Activated CD4-positive, alpha-beta memory T cell treated with anti-CD3 and anti-CD28 coated beads, Interleukin-2, amount 10 ng/mL, durations not matched to agents 7 days and 5 days (primary cell): ENCODE measurements at regions not wholly inside any gene's neighbourhood (a gene's known extent, or its start where the extent isn't known, plus 50 kb on each side); places are given as distances from the start of the nearest gene placed in this dataset.
A peak's percentile ranks its signal among the peaks of the same experiment; 100 is the strongest.
"Not testable (repeated sequence)": the region's sequence is repeated elsewhere in the genome, so short reads cannot be mapped to it uniquely, and the experiment has no call there.

Source experiments
- CTCF ChIA-PET: fragments of 350-600 bp; sonication (Branson Sonifier 250); formaldehyde crosslinking; loops from one replicate; lab custom pipeline; 2021; ENCODE audit warnings: antibody characterized with exemption, inconsistent platforms; lab: Charles Lee
- POLR2A ChIA-PET: fragments of 350-600 bp; sonication (Branson Sonifier 250); formaldehyde crosslinking; loops from one replicate; lab custom pipeline; 2021; ENCODE audit warnings: antibody characterized with exemption; lab: Charles Lee
- DNase-seq: peaks from one replicate; pipeline ENCODE4 v3.0.0-alpha.2; 2020
- H3K27ac Mint-ChIP-seq: one replicate; pipeline ENCODE4 v1.8.0; 2021; ENCODE audit warnings: mild to moderate bottlenecking, mixed read lengths
- H3K27me3 Mint-ChIP-seq: one replicate; pipeline ENCODE4 v1.8.0; 2021; ENCODE audit warnings: mixed read lengths
- H3K36me3 Mint-ChIP-seq: one replicate; pipeline ENCODE4 v1.8.0; 2021; ENCODE audit warnings: low read depth, mixed read lengths
- H3K4me1 Mint-ChIP-seq: one replicate; pipeline ENCODE4 v1.8.0; 2021; ENCODE audit warnings: mixed read lengths
- H3K4me3 Mint-ChIP-seq: one replicate; pipeline ENCODE4 v1.8.0; 2021; ENCODE audit warnings: mild to moderate bottlenecking, mixed read lengths
- H3K9me3 Mint-ChIP-seq: one replicate; pipeline ENCODE4 v1.8.0; 2021; ENCODE audit warnings: mixed read lengths

GRCh38 chr6:11411593-11411992 lies 126.0 kb upstream of the TMEM170B start:
- Mint-ChIP-seq H3K4me3 (no peak overlapping the region), H3K27ac (peak overlapping the region; percentile 86), H3K27me3 (peaks cover 4% of the 10 kb centered on the region), H3K4me1 (peaks cover 59% of the 10 kb centered on the region), H3K9me3 (peaks cover 12% of the 10 kb centered on the region), H3K36me3 (peaks cover 13% of the 10 kb centered on the region)
- ChIA-PET CTCF (no interaction called here), POLR2A (interaction anchor here (1.0 to 2.1 kb wide), 4 partner anchors 26 to 189 kb away, joined by 4 to 17 read pairs (median 8); partner anchors contain the start of gene NEDD9)
- DNase-seq = no peak

GRCh38 chr6:11410539-11411307 lies 126.8 kb upstream of the TMEM170B start:
- DNase-seq = peak; percentile 32
- peaks cover 53% of the 10 kb centered on the region for H3K4me1 Mint-ChIP-seq
- H3K9me3 Mint-ChIP-seq = peaks cover 4% of the 10 kb centered on the region
- peaks cover 6% of the 10 kb centered on the region for H3K36me3 Mint-ChIP-seq
- ChIA-PET CTCF (interaction anchor here (1.4 kb wide), 1 partner anchor 10 kb away, joined by 3 read pairs; no protein-coding TSS in a partner anchor), POLR2A (interaction anchor here (0.5 to 2.1 kb wide), 7 partner anchors 17 to 188 kb away, joined by 3 to 17 read pairs (median 4); partner anchors contain the start of gene NEDD9)
- peak overlapping the region; percentile 71 for H3K27ac Mint-ChIP-seq
- H3K4me3 Mint-ChIP-seq = no peak overlapping the region
- H3K27me3 Mint-ChIP-seq = peaks cover 4% of the 10 kb centered on the region

DNA sequence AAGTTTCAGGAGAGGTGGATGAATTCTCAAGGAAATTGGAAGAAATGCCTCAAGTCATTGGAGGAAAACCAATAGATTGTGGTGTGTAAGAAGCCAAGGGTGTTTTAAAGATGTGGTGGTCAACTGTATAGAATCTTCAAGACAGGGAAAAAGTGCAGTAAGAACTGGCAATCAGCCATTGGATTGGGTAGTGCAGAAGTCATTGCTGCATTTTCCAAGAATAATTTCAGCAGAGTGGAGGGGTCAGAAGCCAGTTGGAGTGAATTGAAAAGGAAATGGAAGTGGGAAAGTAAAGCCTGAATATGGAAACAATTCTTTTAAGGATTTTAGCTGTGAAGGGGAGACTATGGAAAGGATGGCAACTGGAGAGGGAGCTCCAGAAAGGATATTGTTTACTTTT lies 128.2 kb upstream of the TMEM170B start:
- no peak for DNase-seq
- H3K9me3 Mint-ChIP-seq = peaks cover 4% of the 10 kb centered on the region
- H3K4me1 Mint-ChIP-seq = peaks cover 45% of the 10 kb centered on the region
- POLR2A ChIA-PET = interaction anchor here (0.9 to 2.1 kb wide), 2 partner anchors 15 to 177 kb away, joined by 3 to 10 read pairs; partner anchors contain the start of gene NEDD9
- no peak overlapping the region for H3K4me3 Mint-ChIP-seq
- H3K27ac Mint-ChIP-seq = no peak overlapping the region
- peaks cover 6% of the 10 kb centered on the region for H3K36me3 Mint-ChIP-seq
- peaks cover 4% of the 10 kb centered on the region for H3K27me3 Mint-ChIP-seq
- CTCF ChIA-PET = interaction anchor here (0.8 to 1.4 kb wide), 2 partner anchors 9 to 86 kb away, joined by 3 read pairs; no protein-coding TSS in a partner anchor

DNA sequence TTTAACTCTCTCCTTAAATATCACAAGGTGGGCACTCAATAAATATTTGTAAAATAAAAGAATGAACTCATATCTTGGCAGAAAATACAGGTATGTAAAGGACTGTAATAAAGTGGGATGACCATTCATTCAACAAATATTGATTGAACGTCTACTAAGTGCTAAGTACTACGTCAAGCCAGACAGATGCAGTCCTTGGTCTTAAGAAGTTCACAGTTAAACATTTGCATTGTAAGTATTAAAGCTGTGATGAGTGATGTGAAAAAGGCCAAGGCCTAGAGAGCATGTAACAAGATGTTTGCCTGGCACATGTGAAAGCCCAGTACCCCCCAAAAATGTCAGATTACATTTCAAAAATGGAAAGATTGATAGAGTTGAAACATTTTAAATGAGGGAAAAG lies 130.1 kb upstream of the TMEM170B start:
- peaks cover 4% of the 10 kb centered on the region for H3K27me3 Mint-ChIP-seq
- no peak for DNase-seq
- H3K9me3 Mint-ChIP-seq = peaks cover 4% of the 10 kb centered on the region
- H3K4me1 Mint-ChIP-seq = peaks cover 28% of the 10 kb centered on the region
- POLR2A ChIA-PET = interaction anchor here (0.7 to 1.4 kb wide), 2 partner anchors 40 to 176 kb away, joined by 3 read pairs; no protein-coding TSS in a partner anchor
- no peak overlapping the region for H3K4me3 Mint-ChIP-seq
- H3K36me3 Mint-ChIP-seq = peaks cover 6% of the 10 kb centered on the region
- CTCF ChIA-PET = interaction anchor here (1.2 kb wide), 1 partner anchor 24 kb away, joined by 3 read pairs; no protein-coding TSS in a partner anchor
- H3K27ac Mint-ChIP-seq = no peak overlapping the region

GRCh38 chr6:11404838-11405237 lies 132.7 kb upstream of the TMEM170B start:
- CTCF ChIA-PET = interaction anchor here (0.9 kb wide), 1 partner anchor 260 kb away, joined by 3 read pairs; no protein-coding TSS in a partner anchor
- POLR2A ChIA-PET = no interaction called here
- peaks cover 4% of the 10 kb centered on the region for H3K27me3 Mint-ChIP-seq

GRCh38 chr6:11404081-11404480 lies 133.5 kb upstream of the TMEM170B start:
- Mint-ChIP-seq H3K36me3 (peaks cover 6% of the 10 kb centered on the region), H3K27ac (no peak overlapping the region), H3K4me3 (no peak overlapping the region), H3K9me3 (peaks cover 4% of the 10 kb centered on the region), H3K27me3 (peaks cover 4% of the 10 kb centered on the region), H3K4me1 (peaks cover 3% of the 10 kb centered on the region)
- CTCF ChIA-PET = interaction anchor here (0.9 kb wide), 2 partner anchors 202 to 259 kb away, joined by 3 read pairs; no protein-coding TSS in a partner anchor
- POLR2A ChIA-PET = no interaction called here
- no peak for DNase-seq

More at GRCh38 chr6:11404838-11405237, 132.7 kb upstream of the TMEM170B start:
- Mint-ChIP-seq H3K27ac (no peak overlapping the region), H3K9me3 (peaks cover 4% of the 10 kb centered on the region), H3K36me3 (peaks cover 6% of the 10 kb centered on the region), H3K4me3 (no peak overlapping the region), H3K4me1 (peaks cover 8% of the 10 kb centered on the region)
- no peak for DNase-seq

DNA sequence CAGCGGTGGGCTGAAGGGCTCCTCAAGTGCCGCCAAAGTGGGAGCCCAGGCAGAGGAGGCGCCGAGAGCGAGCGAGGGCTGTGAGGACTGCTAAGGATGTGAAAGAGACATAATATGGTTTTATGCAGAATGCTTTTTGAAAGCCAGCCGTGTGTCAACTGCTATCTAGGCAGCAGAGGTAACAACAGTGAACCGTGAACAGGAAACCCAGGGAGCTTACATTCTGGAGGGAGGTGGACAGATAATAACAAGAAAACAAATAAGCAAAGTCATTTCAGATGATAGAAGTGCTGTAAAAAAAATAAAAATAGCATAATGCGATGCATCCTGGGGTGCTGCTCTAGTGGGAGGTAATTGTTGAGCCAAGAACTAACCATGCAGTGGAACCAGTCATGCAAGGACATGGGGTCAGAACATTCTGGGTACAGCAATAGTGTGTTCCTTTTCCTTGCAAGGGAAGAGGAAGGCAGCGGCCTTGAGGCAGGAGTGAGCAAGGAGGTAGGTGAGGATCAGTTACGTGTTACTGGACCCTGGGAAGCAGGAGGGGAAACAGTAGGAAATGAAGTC lies 134.4 kb upstream of the TMEM170B start:
- Mint-ChIP-seq H3K4me3 (no peak overlapping the region), H3K36me3 (peaks cover 6% of the 10 kb centered on the region), H3K27ac (no peak overlapping the region), H3K27me3 (peaks cover 4% of the 10 kb centered on the region), H3K4me1 (peaks cover 2% of the 10 kb centered on the region), H3K9me3 (peaks cover 4% of the 10 kb centered on the region)
- ChIA-PET POLR2A (no interaction called here), CTCF (no interaction called here)
- DNase-seq = no peak

DNA sequence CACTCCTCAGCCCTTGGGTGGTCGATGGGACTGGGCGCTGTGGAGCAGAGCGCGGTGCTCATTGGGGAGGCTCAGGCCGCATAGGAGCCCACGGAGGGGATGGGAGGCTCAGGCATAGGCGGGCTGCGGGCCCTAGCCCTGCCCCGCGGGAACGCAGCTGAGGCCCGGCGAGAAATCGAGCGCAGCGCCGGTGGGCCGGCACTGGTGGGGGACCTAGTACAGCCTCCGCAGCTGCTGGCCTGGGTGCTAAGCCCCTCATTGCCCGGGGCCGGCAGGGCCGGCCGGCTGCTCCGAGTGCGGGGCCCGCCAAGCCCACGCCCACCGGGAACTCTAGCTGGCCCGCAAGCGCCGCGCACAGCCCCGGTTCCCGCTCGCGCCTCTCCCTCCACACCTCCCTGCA lies 135.0 kb upstream of the TMEM170B start:
- H3K27ac Mint-ChIP-seq, CTCF ChIA-PET, H3K27me3 Mint-ChIP-seq, POLR2A ChIA-PET, H3K36me3 Mint-ChIP-seq, H3K4me1 Mint-ChIP-seq, DNase-seq, H3K9me3 Mint-ChIP-seq, H3K4me3 Mint-ChIP-seq: not testable (repeated sequence)

DNA sequence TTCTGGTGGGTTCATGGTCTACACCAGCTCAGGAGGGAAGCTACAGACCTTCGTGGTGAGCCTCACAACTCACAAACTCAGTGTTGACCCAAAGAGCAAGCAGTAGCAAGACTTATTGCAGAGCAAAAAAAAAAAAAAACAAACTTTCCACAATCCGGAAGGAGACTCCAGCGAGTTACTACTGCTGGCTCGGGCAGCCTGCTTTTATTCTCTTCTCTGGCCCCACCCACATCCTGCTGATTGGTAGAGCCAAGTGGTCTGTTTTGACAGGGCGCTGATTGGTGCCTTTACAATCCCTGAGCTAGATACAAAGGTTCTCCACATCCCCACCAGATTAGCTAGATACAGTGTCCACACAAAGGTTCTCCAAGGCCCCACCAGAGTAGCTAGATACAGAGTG lies 135.6 kb upstream of the TMEM170B start:
- CTCF ChIA-PET = interaction anchor here (0.6 kb wide), 1 partner anchor 448 kb away, joined by 3 read pairs; no protein-coding TSS in a partner anchor
- not testable (repeated sequence) for H3K36me3 Mint-ChIP-seq, H3K27me3 Mint-ChIP-seq, H3K27ac Mint-ChIP-seq, H3K4me3 Mint-ChIP-seq, H3K4me1 Mint-ChIP-seq, DNase-seq, H3K9me3 Mint-ChIP-seq
- POLR2A ChIA-PET = interaction anchor here (1.2 kb wide), 1 partner anchor 12 kb away, joined by 5 read pairs; no protein-coding TSS in a partner anchor

- H3K36me3 Mint-ChIP-seq = peaks cover 20% of the 10 kb centered on the region
- H3K27ac Mint-ChIP-seq = no peak overlapping the region
- H3K9me3 Mint-ChIP-seq = peaks cover 18% of the 10 kb centered on the region
- ChIA-PET POLR2A (no interaction called here), CTCF (no interaction called here)
- DNase-seq = no peak
- peaks cover 9% of the 10 kb centered on the region for H3K27me3 Mint-ChIP-seq
- peaks cover 7% of the 10 kb centered on the region for H3K4me1 Mint-ChIP-seq
- no peak overlapping the region for H3K4me3 Mint-ChIP-seq
Measured at GRCh38 chr6:11398451-11399326, 138.9 kb upstream of the TMEM170B start.

GRCh38 chr6:11397622-11398450 lies 139.7 kb upstream of the TMEM170B start:
- no peak for DNase-seq
- H3K9me3 Mint-ChIP-seq = peaks cover 18% of the 10 kb centered on the region
- peaks cover 20% of the 10 kb centered on the region for H3K36me3 Mint-ChIP-seq
- POLR2A ChIA-PET = no interaction called here
- no peak overlapping the region for H3K27ac Mint-ChIP-seq
- H3K4me1 Mint-ChIP-seq = peaks cover 11% of the 10 kb centered on the region
- CTCF ChIA-PET = interaction anchor here (0.7 kb wide), 1 partner anchor 17 kb away, joined by 3 read pairs; no protein-coding TSS in a partner anchor
- H3K27me3 Mint-ChIP-seq = peaks cover 9% of the 10 kb centered on the region
- H3K4me3 Mint-ChIP-seq = no peak overlapping the region
